ENCODE measurements at regions not wholly inside any gene's neighbourhood (a gene's known extent, or its start where the extent isn't known, plus 50 kb on each side); places are given as distances from the start of the nearest gene placed in this dataset.

DNA sequence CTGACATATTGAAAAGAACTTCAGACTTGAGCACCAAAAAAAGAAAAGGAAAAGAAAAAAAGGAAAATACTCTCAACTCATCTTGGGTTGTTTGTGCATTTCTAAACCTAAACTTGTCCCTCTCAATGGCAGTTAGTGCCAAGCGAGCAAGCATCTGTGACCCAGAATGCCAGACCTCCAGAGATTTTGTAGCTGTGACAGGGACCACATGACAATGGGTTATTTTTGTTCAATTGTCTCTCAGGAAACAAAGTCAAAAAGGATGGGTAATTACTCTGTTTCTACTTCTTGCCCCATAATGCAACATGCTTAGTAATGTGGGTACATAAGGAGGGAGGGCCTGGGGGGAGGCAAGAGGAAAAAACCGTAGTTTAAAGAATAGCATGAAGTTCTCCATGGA, 285.7 kb upstream of the RTL1 start:
- H3K27me3 ChIP-seq (ENCODE audit: control insufficient read depth, insufficient read depth, low read length), result no peaks in the 10 kb centered on the region
- peaks cover 5 to 9% of the 10 kb centered on the region in 2 donors for H3K27me3 Mint-ChIP-seq (ENCODE audit: low read depth in 2 of 2)
- no peak overlapping the region for H3K4me3 ChIP-seq (ENCODE audit: low read length)
- DNase-seq (no peak), ATAC-seq (no peak)
- no peaks in the 10 kb centered on the region for H3K36me3 Mint-ChIP-seq
- H3K4me1 ChIP-seq (ENCODE audit: control insufficient read depth, insufficient read depth, low read length), result no peaks in the 10 kb centered on the region
- no peak overlapping the region for H3K27ac Mint-ChIP-seq
- 25% methylated on average over 2 of the region's 2 CpGs for WGBS (ENCODE audit: insufficient coverage)
- TF ChIP-seq, protein P1, sequence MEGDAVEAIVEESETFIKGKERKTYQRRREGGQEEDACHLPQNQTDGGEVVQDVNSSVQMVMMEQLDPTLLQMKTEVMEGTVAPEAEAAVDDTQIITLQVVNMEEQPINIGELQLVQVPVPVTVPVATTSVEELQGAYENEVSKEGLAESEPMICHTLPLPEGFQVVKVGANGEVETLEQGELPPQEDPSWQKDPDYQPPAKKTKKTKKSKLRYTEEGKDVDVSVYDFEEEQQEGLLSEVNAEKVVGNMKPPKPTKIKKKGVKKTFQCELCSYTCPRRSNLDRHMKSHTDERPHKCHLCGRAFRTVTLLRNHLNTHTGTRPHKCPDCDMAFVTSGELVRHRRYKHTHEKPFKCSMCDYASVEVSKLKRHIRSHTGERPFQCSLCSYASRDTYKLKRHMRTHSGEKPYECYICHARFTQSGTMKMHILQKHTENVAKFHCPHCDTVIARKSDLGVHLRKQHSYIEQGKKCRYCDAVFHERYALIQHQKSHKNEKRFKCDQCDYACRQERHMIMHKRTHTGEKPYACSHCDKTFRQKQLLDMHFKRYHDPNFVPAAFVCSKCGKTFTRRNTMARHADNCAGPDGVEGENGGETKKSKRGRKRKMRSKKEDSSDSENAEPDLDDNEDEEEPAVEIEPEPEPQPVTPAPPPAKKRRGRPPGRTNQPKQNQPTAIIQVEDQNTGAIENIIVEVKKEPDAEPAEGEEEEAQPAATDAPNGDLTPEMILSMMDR (IDR thresholded peaks at IDR 0.05), result no peak
- H3K36me3 ChIP-seq (ENCODE audit: control insufficient read depth, insufficient read depth, low read length), result no peaks in the 10 kb centered on the region
- no peak overlapping the region for H3K27ac ChIP-seq (ENCODE audit: low read length)
- no peaks in the 10 kb centered on the region for H3K9me3 ChIP-seq (ENCODE audit: control insufficient read depth, insufficient read depth, low read length)
- H3K4me1 Mint-ChIP-seq, result no peaks in the 10 kb centered on the region
- no peaks in the 10 kb centered on the region for H3K9me3 Mint-ChIP-seq
- H3K4me3 Mint-ChIP-seq, result no peak overlapping the region
- intact Hi-C loops (cut with micrococcal nuclease), result no loop called here

- H3K27ac Mint-ChIP-seq, result no peak overlapping the region
- no peak overlapping the region for H3K27ac ChIP-seq (ENCODE audit: low read length)
- no peaks in the 10 kb centered on the region for H3K27me3 ChIP-seq (ENCODE audit: control insufficient read depth, insufficient read depth, low read length)
- H3K4me1 ChIP-seq (ENCODE audit: control insufficient read depth, insufficient read depth, low read length), result no peaks in the 10 kb centered on the region
- H3K36me3 ChIP-seq (ENCODE audit: control insufficient read depth, insufficient read depth, low read length), result no peaks in the 10 kb centered on the region
- no peak overlapping the region for H3K4me3 Mint-ChIP-seq
- no peak for DNase-seq
- no peaks in the 10 kb centered on the region for H3K9me3 Mint-ChIP-seq
- ATAC-seq, result no peak
- intact Hi-C loops (cut with micrococcal nuclease), result no loop called here
- no peaks in the 10 kb centered on the region for H3K4me1 Mint-ChIP-seq
- H3K27me3 Mint-ChIP-seq (ENCODE audit: low read depth in 2 of 2), result peaks cover 5 to 9% of the 10 kb centered on the region in 2 donors
- no peaks in the 10 kb centered on the region for H3K9me3 ChIP-seq (ENCODE audit: control insufficient read depth, insufficient read depth, low read length)
- TF ChIP-seq, protein P1 (IDR thresholded peaks at IDR 0.05), result no peak
- WGBS (ENCODE audit: insufficient coverage), result 79% methylated on average over 3 of the region's 3 CpGs
- H3K36me3 Mint-ChIP-seq, result no peaks in the 10 kb centered on the region
- no peak overlapping the region for H3K4me3 ChIP-seq (ENCODE audit: low read length)
Measured at GRCh38 chr14:101189962-101190560, 286.5 kb upstream of the RTL1 start.

DNA sequence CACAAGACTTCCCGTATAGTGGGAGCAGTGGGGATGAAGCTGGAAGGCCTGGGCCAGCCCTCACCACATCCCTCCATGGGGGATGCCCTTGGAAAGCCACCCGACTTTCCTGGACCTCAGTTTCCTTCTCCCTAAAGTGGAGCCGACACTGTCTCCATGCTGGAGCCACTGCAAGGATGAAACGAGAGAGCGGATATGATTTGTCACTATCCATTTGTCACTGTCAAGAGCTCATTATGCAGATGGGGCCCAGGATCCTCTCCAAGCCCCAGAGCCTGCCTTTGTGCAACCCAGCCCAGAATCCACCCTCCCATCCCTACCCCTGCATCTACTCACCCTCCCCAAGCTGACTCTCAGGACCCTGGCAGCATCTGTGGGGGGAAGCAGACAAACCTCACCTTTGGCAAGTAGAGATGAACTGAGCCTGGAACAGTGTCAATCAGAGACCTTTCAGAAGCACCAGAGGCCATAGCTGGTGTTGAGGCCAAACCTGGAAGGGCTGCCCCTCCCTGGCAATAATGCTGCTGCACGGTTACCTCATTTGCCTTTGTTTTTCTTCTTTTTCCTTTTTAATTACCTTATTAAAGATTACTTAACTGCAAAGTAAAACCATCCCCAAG, 287.7 kb upstream of the RTL1 start:
- Mint-ChIP-seq H3K36me3 (no peaks in the 10 kb centered on the region), H3K4me1 (no peaks in the 10 kb centered on the region), H3K9me3 (no peaks in the 10 kb centered on the region), H3K4me3 (no peak overlapping the region), H3K27me3 (ENCODE audit: low read depth in 2 of 2) (peaks cover under 1 to 5% of the 10 kb centered on the region in 2 donors), H3K27ac (no peak overlapping the region)
- Histone ChIP-seq H3K4me3 (ENCODE audit: low read length) (no peak overlapping the region), H3K9me3 (ENCODE audit: control insufficient read depth, insufficient read depth, low read length) (no peaks in the 10 kb centered on the region), H3K4me1 (ENCODE audit: control insufficient read depth, insufficient read depth, low read length) (no peaks in the 10 kb centered on the region), H3K27me3 (ENCODE audit: control insufficient read depth, insufficient read depth, low read length) (no peaks in the 10 kb centered on the region), H3K27ac (ENCODE audit: low read length) (no peak overlapping the region), H3K36me3 (ENCODE audit: control insufficient read depth, insufficient read depth, low read length) (no peaks in the 10 kb centered on the region)
- intact Hi-C loops (cut with micrococcal nuclease), result no loop called here
- no peak for DNase-seq
- ATAC-seq, result no peak
- 83% methylated on average over 6 of the region's 6 CpGs for WGBS (ENCODE audit: insufficient coverage)
- TF ChIP-seq, protein P1 (IDR thresholded peaks at IDR 0.05), result no peak
